ENCODE measurements at regions not wholly inside any gene's neighbourhood (a gene's known extent, or its start where the extent isn't known, plus 50 kb on each side); places are given as distances from the start of the nearest gene placed in this dataset.
"Not testable (repeated sequence)": the region's sequence is repeated elsewhere in the genome, so short reads cannot be mapped to it uniquely, and the experiment has no call there.

DNA sequence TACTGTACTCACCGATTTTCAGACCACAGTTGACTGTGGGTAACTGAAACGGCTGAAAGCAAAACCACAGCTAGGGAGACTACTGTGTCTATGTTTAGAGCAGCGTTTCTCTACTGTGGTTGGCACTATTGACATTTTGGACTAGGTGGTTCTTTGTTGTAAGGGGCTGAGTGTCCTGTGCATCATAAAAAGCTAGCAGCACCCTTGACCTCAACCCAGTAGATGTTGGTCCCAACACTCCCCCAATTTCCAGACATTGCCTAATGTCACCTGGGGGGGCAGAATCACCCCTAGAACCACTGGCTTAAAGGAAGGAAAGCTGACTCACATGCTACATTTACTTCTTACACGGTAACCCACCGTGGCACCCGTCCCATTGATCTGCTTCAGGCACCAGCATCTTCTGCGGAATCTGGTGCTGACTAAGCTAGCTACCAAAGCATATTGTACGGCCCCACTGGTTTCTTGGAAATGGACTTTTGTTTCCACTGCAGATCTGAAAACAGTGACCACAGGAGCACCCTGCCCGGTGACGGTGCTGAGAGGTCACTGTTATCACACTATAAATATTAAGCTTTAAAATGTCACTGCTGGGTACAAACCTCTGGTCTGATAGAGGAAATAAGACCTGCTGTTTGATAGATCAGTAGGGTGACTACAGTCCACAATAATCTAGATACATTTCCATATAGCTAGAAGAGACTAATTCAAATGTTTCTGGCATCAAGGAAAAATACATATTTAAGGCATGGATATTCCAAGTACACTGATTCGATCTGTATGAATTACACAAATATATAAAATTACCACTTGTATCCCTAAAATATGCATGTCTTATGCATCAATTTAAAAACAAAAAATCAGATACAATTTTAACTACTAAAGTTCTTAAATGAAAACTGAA is 151.4 kb downstream of the HSD17B3 start:
- ATAC-seq (replicated peaks), result peak; percentile 91
- H3K9me3 Mint-ChIP-seq, result no peaks in the 10 kb centered on the region
- peak overlapping the region; percentile 71 to 74 for H3K4me3 Mint-ChIP-seq
- H3K4me1 Mint-ChIP-seq (ENCODE audit: low read depth in 2 of 2), result peaks cover 18 to 24% of the 10 kb centered on the region in 2 donors
- H3K36me3 Mint-ChIP-seq (ENCODE audit: insufficient read depth), result no peaks in the 10 kb centered on the region
- H3K27ac Mint-ChIP-seq, result peak overlapping the region; percentile 75 to 83
- DNase-seq, result peak; percentile 25 to 37 (median 36)
- peaks cover 16 to 20% of the 10 kb centered on the region in 2 donors for H3K27me3 Mint-ChIP-seq

DNA sequence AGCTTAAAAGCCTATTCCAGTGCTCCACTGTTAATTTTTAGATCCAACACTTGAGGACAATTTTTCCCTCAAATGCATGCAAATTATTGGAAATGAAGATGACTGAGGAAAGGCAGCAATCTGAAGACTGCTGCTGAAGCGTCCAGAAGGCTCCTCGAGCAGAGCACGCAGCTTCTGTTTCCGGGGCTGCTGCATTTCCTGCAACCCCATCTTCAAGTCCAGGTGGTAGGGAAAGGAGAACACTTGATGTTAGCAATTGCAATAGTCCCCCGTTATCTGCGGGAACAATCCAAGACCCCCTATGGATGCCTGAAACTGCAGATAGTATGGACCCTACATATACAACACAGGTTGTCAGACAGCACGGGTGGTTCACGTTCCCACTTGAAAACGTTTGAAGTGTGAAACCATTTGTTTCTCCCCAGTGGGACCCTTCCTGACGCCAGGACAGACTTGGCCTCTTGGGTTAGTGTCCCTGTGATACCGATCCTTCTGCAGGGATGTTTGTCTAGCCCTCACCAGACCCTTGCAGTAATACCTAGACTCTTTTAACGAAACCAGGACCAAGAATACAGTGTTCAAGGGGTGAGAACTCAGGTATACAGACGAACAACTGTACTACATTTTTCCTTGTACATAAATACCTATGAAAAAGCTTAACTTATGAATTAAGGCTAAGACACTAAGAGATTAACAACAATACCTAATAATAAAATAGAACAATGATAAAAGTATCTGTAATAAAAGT is 152.3 kb downstream of the HSD17B3 start:
- Mint-ChIP-seq H3K4me1 (ENCODE audit: low read depth in 2 of 2) (peaks cover 18 to 24% of the 10 kb centered on the region in 2 donors), H3K27ac (peak overlapping the region; percentile 75 to 83), H3K36me3 (ENCODE audit: insufficient read depth) (no peaks in the 10 kb centered on the region), H3K9me3 (no peaks in the 10 kb centered on the region), H3K4me3 (peak overlapping the region; percentile 71 to 74), H3K27me3 (peaks cover 20 to 26% of the 10 kb centered on the region in 2 donors)
- ATAC-seq (replicated peaks), result no peak
- peak in 1 of 3 experiments; percentile 5 for DNase-seq

DNA sequence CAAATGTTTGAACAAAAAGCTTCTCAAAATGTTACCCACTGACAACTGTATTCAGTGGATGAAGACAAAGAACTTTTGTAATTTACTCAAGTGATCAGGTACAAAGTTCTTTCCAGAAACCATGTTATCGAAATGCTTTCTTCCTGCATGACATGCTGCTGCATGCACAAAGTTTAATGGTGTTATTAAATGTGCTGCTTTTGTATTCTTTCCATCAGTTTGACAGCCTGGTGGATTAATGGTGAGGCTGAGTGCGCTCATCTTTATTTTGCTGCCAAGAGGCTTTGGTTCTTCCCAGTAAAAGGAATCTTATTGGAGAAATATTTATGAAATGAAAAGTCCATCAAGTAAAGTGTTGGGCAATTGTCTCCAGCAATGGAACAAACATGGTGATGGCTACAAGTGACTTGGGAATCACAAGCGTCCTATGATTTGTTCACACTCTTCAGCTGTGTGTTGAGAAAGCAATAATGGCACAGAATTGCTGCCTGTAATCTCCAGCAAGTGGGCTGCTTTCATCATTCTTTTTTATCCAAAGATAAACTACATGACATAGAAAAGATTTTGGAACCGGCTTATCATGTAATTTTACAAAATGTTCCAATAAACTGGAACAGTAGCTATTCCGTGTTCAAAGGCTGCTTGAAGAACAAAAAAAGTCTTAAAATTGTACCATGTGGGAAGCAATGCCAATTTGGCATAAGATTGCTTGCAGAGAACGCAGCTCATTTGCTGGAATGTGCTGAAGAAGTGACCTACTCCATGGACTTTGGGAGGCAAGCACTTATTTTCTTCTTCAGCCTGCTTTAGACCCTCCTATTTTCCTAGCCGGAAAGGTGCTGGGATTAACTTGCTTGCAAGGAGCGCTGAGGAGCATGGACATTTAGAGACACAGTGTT is 153.1 kb downstream of the HSD17B3 start:
- Mint-ChIP-seq H3K27me3 (peaks cover 26 to 34% of the 10 kb centered on the region in 2 donors), H3K4me3 (peak overlapping the region; percentile 71 to 74), H3K36me3 (ENCODE audit: insufficient read depth) (no peaks in the 10 kb centered on the region), H3K9me3 (no peaks in the 10 kb centered on the region), H3K4me1 (ENCODE audit: low read depth in 2 of 2) (peaks cover 18 to 24% of the 10 kb centered on the region in 2 donors), H3K27ac (no peak overlapping the region)
- DNase-seq (no peak), ATAC-seq (replicated peaks) (no peak)

GRCh38 chr9:96147029-96147428 is 154.9 kb downstream of the HSD17B3 start:
- ATAC-seq (replicated peaks); H3K36me3 Mint-ChIP-seq (ENCODE audit: insufficient read depth); DNase-seq; H3K9me3 Mint-ChIP-seq; H3K4me3 Mint-ChIP-seq; H3K27ac Mint-ChIP-seq: not testable (repeated sequence)
- Mint-ChIP-seq H3K27me3 (peaks cover 26 to 34% of the 10 kb centered on the region in 2 donors), H3K4me1 (ENCODE audit: low read depth in 2 of 2) (peaks cover 18 to 24% of the 10 kb centered on the region in 2 donors)

DNA sequence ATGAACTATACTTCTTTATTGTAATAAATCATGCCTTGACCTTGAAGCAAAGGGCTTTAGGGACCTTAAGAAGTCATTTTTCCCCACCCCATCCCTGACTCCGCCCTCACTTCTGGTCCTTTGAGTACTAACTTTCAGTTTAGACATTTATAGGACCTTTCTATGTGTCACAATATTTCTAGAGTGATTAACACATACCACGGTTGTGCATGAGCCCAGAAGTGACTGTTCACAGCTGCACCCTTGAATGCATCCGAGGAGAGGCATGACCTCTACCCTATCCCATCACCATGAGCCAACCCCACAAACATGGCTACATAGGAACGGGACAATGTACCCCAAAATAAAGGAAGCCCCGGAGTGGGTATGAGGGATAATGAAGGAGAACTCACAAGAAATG is 160.3 kb downstream of the HSD17B3 start:
- ATAC-seq (replicated peaks) (no peak), DNase-seq (no peak)
- Mint-ChIP-seq H3K27me3 (peaks cover 16 to 29% of the 10 kb centered on the region in 2 donors), H3K36me3 (ENCODE audit: insufficient read depth) (no peaks in the 10 kb centered on the region), H3K4me3 (no peak overlapping the region), H3K27ac (no peak overlapping the region), H3K9me3 (no peaks in the 10 kb centered on the region), H3K4me1 (ENCODE audit: low read depth in 2 of 2) (peaks cover 0 to 12% of the 10 kb centered on the region in 2 donors)

- H3K36me3 Mint-ChIP-seq (ENCODE audit: insufficient read depth), result no peaks in the 10 kb centered on the region
- no peak overlapping the region for H3K4me3 Mint-ChIP-seq
- no peak overlapping the region for H3K27ac Mint-ChIP-seq
- no peaks in the 10 kb centered on the region for H3K9me3 Mint-ChIP-seq
- peaks cover 0 to 9% of the 10 kb centered on the region in 2 donors for H3K4me1 Mint-ChIP-seq (ENCODE audit: low read depth in 2 of 2)
- ATAC-seq (replicated peaks) (no peak), DNase-seq (no peak)
- H3K27me3 Mint-ChIP-seq, result peaks cover 10 to 23% of the 10 kb centered on the region in 2 donors
Measured at GRCh38 chr9:96141128-96141474, 160.9 kb downstream of the HSD17B3 start.

DNA sequence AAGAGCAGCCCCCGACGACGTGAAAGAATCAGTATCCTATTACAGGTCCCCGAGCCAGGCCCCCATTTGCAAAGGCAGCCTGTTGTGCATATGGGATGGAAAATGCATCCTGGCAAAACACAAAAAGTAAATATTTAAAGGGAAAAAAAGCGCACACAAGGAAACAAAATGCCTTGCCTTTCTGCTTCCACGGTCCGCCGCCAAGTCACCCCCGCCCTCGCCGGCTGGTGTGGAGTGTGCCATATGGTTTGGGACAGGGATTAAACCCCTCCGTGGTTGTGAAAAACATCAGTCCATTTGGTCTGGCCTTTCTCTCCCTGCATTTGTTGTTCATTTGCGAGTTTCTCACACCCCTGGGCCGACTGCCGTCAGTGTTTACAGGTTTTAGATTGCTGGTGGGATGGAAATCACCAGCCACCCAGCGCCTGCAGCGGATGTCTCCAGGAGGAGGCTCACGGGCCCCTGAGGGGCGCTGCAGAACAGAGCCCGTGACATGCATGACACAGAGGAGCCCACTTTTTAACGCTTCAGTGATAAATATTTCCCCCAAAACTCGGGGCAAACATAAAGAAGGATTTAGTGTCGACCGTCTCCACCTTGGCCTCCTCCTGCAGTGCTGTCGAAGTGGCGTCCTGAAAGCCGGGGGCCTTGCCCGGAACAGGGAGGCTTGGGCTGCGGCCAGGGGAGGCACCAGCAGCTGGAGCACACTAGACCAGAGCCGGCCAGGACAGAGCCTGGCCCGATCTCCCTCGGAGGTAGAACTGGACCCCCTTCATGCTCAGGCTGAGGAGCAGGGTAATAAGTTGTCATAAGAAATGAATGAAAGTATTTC is 161.5 kb downstream of the HSD17B3 start:
- Mint-ChIP-seq H3K4me1 (ENCODE audit: low read depth in 2 of 2) (peaks cover 0 to 9% of the 10 kb centered on the region in 2 donors), H3K4me3 (no peak overlapping the region), H3K27ac (peak overlapping the region in 1 of 2 donors; percentile 32), H3K27me3 (peaks cover 10 to 20% of the 10 kb centered on the region in 2 donors), H3K36me3 (ENCODE audit: insufficient read depth) (no peaks in the 10 kb centered on the region), H3K9me3 (no peaks in the 10 kb centered on the region)
- no peak for ATAC-seq (replicated peaks)
- DNase-seq, result no peak

- ATAC-seq (replicated peaks), result no peak
- Mint-ChIP-seq H3K4me1 (ENCODE audit: low read depth in 2 of 2) (peaks cover 0 to 9% of the 10 kb centered on the region in 2 donors), H3K27me3 (peaks cover 6 to 15% of the 10 kb centered on the region in 2 donors), H3K27ac (peak overlapping the region in 1 of 2 donors; percentile 32), H3K9me3 (no peaks in the 10 kb centered on the region), H3K36me3 (ENCODE audit: insufficient read depth) (no peaks in the 10 kb centered on the region), H3K4me3 (no peak overlapping the region)
- no peak for DNase-seq
Measured at GRCh38 chr9:96139592-96140295, 162.2 kb downstream of the HSD17B3 start.

DNA sequence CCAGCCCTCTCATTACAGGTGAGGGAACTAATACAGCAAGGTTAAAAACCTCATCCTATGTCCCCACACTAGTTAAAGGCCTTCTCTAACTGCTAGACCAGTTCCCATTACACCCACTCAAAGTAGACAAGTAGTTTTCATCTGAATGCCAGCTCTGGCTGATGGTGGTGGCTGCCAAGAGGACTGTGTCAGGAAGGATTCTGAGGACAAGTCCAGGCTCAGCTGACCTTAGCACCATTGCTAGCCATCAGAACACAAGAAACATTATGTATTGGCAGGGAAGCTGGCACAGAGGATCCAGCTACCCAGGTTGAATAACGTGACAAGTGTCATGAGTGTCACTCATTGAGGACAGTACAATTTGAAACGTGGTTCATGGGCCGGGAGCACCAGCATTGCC is 163.4 kb downstream of the HSD17B3 start:
- no peak overlapping the region for H3K4me3 Mint-ChIP-seq
- peaks cover 0 to 7% of the 10 kb centered on the region in 2 donors for H3K27me3 Mint-ChIP-seq
- H3K4me1 Mint-ChIP-seq (ENCODE audit: low read depth in 2 of 2), result peaks cover 0 to 9% of the 10 kb centered on the region in 2 donors
- no peak overlapping the region for H3K27ac Mint-ChIP-seq
- no peaks in the 10 kb centered on the region for H3K9me3 Mint-ChIP-seq
- ATAC-seq (replicated peaks) (no peak), DNase-seq (no peak)
- no peaks in the 10 kb centered on the region for H3K36me3 Mint-ChIP-seq (ENCODE audit: insufficient read depth)

DNA sequence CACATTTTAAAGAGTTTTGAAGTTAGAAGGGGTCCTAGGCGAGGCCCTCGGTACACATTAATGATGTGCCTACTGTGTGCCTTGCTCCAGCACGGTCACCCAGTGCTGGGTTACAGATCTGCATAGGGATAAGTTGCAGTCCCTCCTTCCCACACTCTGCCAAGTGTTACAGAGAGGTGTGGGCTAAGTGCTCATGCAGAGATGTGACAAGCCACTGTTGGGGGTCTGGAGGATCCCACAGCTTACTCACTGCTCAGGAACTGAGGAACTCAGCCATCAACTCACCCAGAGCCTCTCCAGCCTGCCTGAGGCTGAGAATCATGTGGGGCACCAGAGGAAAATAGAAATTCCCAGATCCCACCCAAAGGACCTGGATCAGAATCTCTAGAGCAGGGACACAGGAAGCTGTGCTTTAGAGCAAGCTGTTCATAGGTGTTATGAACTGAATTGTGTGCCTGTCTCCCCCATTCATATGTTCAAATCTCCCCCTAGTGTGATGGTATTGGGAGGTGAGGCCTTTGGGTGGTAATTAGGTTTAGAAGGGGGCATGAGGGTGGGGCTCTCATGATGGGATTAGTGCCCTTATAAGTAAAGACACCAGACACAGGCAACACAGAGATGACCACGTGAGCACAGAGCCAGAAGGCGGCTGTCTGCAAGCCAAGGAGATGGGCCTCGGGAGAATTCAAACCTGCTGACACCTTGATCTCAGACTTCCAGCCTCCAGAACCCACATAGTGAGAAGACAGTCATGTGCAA is 164.1 kb downstream of the HSD17B3 start:
- Mint-ChIP-seq H3K27me3 (peaks cover 0 to 7% of the 10 kb centered on the region in 2 donors), H3K36me3 (ENCODE audit: insufficient read depth) (no peaks in the 10 kb centered on the region), H3K4me3 (peak overlapping the region; percentile 54 to 68), H3K27ac (peak overlapping the region; percentile 84 to 89), H3K9me3 (peaks cover 0 to under 1% of the 10 kb centered on the region in 2 donors), H3K4me1 (ENCODE audit: low read depth in 2 of 2) (peaks cover 0 to 9% of the 10 kb centered on the region in 2 donors)
- ATAC-seq (replicated peaks) (peak; percentile 32), DNase-seq (no peak)

DNA sequence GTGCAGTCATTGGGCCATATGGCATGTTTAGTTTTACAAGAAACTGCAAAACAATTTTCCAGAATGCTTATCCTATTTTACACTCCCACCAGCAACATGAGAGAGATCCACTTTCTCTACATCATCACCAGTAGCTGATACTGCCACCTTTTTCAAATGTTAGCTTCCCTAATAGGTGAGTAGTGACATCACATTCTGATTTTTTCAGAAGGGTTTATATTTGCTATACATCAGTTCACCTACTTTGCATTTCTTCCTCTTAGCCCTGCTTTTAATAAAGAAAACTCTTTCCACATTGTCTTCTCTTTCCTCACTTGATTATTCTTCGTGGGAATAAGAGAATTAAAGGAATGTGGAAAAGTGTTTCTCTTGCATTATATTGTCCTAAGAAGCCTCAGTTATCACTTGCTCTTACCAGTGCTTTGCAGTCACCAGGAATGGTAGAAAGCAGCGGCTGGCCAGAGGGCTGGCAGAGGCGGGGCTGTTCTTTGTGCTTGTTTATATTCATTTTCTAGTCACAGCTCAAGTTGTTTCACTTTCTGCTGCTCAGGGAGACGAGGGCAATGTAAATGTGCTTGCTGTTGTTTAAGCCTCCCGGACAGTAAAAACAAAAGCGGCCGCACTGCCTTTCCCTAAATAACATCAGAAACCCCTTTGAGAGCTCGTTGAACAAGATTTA is 164.8 kb downstream of the HSD17B3 start:
- Mint-ChIP-seq H3K4me1 (ENCODE audit: low read depth in 2 of 2) (peaks cover 0 to 9% of the 10 kb centered on the region in 2 donors), H3K9me3 (peaks cover 0 to 4% of the 10 kb centered on the region in 2 donors), H3K4me3 (peak overlapping the region; percentile 54 to 68), H3K36me3 (ENCODE audit: insufficient read depth) (no peaks in the 10 kb centered on the region), H3K27me3 (peaks cover 0 to 7% of the 10 kb centered on the region in 2 donors), H3K27ac (peak overlapping the region; percentile 84 to 89)
- DNase-seq (no peak), ATAC-seq (replicated peaks) (peak; percentile 74)

Measured in effector memory CD8-positive, alpha-beta T cell (primary cell).